HG03558 (cell line): ENCODE measurements at regions not wholly inside any gene's neighbourhood (a gene's known extent, or its start where the extent isn't known, plus 50 kb on each side); places are given as distances from the start of the nearest gene placed in this dataset.
"Not testable (repeated sequence)": the region's sequence is repeated elsewhere in the genome, so short reads cannot be mapped to it uniquely, and the experiment has no call there.

Experiments used
- ATAC-seq: cut with Tn5 transposase; IDR thresholded peaks from one replicate; pipeline ENCODE4 v1.9.1; 2021; ENCODE audit warnings: moderate number of reproducible peaks; ENCODE audit not compliant: unreplicated experiment; ENCODE audit errors: extremely low read depth

DNA sequence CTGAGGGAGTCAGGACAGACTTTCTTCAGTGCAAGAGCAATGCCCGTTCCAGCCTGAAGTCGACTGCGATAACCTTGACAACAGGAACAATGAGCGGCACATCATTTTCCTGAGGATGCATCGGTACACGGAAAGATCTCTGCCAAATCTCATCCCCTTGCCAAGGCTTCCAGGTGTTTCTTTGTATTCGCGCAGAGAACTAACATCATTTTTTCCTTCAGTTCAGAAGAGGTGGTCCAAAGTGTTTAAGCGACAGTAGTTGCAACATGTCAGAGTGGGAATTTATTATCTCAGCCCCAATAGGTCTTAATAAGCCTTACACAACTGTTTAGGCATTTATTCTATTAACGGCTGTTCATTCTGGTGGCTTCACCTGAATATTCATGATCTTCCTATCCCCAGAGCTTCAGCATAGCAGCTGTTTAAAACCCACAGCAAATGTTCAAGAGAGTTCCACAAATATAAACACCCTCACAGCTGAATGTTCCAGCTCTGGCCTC lies 129.7 kb upstream of the NFIA start:
- no peak for ATAC-seq

DNA sequence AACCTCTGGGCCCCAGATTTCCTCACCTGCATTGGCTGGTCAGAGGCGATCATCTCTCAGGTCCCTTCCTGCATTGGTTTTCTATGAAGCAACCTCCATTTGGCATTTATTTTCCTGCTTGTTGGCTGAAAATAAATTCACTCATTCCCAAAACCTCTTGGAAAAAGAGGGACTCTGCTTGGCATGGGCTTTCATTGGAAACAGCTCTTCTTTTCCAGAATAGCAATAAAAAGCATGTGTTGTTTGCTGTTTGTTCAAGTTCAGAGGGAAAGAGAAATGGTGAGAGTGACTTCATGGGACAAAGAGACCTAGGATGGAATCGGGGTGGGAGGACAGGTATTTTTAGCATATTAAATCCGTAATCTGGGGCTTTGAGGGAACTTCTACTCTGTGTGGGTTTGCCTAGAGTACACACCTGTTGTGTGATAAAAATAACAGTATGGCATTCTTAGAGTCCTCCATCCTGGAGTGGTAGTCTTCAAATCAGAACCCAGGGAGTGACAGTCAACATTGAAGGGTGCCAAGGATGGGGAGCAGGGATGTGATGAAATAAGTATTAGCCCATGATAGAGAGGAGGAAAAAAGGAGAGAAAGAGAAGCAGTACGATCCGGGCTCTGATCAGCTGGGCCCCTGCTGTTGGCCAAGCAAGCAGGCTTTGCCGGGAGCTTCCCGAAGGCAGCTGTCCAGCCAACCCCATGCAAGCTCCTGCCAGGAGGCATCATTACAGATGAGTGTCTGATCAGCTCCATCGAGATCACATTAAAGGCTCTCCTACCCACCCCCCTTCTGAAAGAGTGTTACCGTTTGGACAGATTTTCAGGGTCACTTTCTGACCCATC lies 131.9 kb upstream of the NFIA start:
- ATAC-seq: no peak

DNA sequence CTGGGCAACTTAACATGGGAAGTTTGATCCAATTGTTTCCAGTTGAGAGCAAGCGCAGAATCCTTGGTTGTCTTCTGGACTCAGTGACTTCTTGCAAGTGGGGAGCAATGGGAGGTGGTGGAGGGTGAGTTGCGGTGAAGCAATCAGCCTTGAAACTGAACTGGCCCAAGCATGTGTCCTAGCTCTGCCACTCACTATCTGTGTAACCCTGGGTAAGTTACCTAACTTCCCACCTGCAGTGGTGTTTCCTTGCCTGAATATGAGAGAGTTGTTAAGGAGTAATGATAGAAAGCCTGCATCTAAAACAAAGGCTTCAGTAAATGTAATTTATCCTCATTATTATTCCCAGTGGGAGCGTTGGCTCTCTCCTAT lies 132.5 kb upstream of the NFIA start:
- no peak for ATAC-seq

- no peak for ATAC-seq
Measured at GRCh38 chr1:60949154-60949825, 133.1 kb upstream of the NFIA start.

DNA sequence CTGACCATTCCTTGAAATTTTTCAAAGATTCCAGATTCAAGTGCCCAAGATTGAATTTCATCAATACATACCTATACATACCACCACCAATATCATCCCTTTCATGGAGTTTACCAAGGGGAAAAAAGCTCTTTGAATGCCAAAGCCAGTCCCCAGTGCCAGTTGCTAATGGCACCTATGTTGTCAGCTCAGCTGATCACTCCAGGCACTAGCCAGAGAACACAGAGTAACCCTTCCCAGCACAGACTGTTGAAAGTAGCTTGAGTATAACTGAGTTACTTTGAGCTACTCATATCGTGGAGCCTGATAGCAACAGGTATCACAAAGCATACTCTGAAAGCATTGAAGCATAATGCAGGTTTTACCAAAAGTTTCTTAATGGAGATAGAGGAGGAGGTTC lies 133.9 kb upstream of the NFIA start:
- ATAC-seq: no peak

GRCh38 chr1:60947367-60947766 lies 135.0 kb upstream of the NFIA start:
- no peak for ATAC-seq

DNA sequence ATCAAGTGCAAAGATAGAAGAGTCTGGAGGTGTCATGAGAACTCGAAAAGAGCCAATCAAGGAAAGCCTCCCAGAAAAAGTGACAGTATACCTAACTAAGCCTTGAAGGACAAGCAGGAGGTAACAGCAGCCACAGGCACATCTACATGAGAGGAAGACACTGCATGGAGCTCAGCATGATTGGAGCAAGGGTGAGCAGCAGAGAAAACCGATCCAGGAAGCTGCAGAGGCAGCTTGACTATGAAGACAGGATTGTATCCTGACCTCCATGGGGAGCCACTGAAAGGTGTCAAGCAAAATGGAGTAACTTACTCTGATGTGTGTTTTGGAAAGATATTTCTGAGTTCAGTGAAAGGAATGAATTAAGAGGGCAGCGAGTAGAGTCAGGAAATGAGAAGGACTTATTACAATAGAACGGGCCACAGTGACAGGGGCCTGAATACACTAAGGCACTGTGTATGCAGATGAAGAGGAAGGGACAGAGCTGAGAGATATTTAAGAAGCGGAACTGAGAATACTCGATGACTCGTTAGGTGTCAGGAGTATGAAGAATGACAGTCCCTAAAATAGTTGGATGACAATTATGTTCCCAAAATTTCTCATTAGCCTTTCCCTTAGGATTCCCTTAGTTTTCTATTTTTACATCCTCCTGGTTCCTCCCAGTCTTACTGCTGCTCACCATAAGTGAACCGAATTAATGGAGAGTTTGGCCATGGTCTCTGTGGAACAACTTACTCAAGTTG lies 139.3 kb upstream of the NFIA start:
- peak; percentile 94 for ATAC-seq

GRCh38 chr1:60942291-60942690 lies 140.1 kb upstream of the NFIA start:
- no peak for ATAC-seq

DNA sequence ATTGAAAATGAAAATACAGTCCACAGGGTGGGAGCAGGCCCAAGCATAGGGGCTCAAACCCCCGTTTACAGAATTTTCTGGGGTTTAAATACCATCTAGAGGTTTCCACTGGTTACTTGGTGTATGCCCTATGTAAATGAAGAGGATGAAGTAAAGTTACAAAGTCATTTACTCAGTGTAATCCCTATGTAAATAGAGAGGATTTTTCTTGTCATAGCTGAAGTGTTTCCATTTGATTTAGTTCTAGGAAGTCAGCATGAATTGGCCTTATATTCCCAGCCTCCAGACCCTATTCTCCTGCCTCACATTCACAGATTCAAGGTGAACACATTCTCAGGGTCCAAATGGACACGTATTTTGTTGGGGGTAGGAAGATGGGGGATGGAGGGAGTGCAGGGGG lies 141.7 kb upstream of the NFIA start:
- ATAC-seq: not testable (repeated sequence)

GRCh38 chr1:60937720-60938119 lies 144.6 kb upstream of the NFIA start:
- no peak for ATAC-seq

GRCh38 chr1:60936591-60937342 lies 145.6 kb upstream of the NFIA start:
- no peak for ATAC-seq

GRCh38 chr1:60936163-60936562 lies 146.2 kb upstream of the NFIA start:
- ATAC-seq: no peak

- ATAC-seq: no peak
Measured at GRCh38 chr1:60935599-60936110, 146.7 kb upstream of the NFIA start.

DNA sequence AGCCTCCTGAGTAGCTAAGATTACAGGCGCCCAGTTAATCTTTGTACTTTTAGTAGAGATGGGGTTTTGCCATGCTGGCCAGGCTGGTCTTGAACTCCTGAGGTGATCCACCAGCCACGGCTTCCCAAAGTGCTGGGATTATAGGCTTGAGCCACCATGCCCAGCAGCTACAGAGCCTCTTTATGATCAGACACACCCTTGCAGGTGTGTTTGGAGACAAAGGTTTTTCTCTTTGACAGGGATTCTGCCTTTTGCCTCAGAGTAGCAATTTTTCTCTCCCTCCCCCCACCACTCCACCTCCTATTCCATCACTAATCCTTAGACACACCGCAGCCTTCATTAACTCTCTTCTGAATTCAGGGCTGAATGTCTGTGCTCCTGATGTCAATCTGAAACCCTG lies 152.2 kb upstream of the NFIA start:
- no peak for ATAC-seq

DNA sequence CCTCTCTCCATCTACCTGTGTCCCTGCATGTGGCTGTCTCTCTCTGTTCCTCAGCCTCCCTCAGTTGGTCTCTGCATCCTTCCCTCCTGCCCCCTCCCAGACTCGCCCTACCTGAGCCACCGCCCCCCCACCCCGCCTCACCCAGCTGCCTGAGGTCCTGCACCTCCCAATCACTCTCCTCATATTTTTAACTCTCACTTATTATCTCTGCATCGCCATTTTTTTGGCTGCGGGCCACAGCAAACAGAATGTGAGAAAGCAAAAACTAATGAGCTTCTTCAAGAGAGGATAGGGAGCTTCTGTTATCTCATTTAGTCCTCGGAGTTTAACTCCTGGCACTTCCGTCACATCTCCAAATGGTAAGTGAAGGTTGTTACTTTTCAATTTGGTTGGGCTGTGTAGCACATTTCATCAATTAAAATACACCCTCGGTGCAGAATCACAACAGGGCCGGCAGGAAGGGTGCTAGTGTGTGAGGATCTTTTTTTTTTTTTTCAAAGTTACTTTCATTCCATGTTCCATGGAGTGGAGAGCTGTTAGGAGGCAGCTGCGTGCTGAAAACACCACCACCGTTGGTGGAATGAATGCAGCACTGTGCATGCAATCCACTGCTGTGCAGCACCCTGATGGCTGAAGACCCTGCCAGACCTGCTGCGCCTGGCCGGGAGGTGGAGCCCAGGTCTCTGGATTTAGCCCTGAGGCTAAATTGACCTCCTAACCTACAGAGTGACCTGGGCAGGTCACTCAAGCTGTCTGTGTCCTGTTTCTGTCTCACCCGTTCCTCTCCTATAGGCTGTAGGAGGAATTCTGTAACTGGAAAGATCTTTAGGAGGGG lies 157.2 kb upstream of the NFIA start:
- no peak for ATAC-seq

DNA sequence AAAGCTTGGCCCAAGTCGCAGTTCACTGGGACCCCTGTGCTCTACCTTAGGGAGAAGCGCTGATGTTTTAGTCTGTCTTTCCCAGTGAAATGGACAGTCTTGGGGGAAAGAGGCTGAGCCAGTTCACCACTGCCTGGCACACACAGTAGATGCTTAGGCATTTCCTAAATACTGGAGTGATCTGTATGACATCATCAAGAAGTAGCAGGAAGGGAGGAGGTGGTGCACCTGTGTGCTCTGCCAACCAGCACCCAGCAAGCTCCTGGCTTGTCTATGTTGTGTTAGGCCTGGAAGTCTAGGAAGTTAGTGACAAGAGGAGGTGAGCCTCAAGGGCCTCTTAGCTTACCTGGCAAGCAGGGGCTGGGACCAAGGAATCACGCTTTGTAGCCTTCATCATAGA lies 158.2 kb upstream of the NFIA start:
- ATAC-seq: no peak

DNA sequence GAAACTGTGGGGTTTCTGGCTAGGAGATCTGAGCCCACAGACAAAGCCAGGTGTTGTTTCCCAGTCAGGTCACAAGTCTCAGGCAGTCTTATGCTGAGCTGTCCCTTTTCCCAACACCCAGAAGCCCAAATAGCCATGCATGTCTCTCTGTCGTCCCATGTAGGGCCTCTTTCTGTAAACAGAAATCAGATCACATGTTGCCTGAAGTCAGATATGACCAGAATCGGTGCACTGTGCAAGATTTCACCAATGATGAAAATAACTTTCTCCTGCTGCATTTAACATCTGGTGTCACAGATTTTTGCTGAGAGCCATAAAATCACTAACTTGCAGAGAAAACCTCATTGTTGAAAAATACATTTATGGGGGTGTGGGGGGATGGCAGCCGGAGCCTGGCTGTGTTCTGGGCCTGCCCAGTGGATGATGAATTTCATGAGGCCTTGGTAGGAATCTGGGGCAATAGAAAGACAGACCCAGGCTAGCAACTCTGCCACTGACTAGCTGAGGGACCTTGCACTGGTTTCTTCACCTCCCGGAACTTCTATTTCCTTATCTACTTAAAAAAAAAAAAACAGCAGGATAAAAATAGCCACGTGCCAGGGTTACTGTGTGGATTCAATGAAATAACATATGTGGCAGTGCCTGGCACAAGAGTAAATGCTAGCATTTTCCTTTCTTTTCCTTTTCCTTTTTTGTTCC lies 158.8 kb upstream of the NFIA start:
- ATAC-seq: no peak

GRCh38 chr1:60922304-60922703 lies 160.1 kb upstream of the NFIA start:
- ATAC-seq: no peak

- no peak for ATAC-seq
Measured at GRCh38 chr1:60921175-60921574, 161.2 kb upstream of the NFIA start.
